ENCODE measurements at regions not wholly inside any gene's neighbourhood (a gene's known extent, or its start where the extent isn't known, plus 50 kb on each side); places are given as distances from the start of the nearest gene placed in this dataset.

GRCh38 chr14:97802430-97803373, 1005.5 kb downstream of the VRK1 start:
- no peaks in the 10 kb centered on the region for H3K9me3 ChIP-seq (replicated peaks; ENCODE audit: control insufficient read depth, insufficient read depth, low read length)
- TF ChIP-seq JUN (IDR thresholded peaks at IDR 0.05; ENCODE audit: borderline replicate concordance, insufficient read depth, insufficient read length, low read depth): peak; percentile 44
- TF ChIP-seq FOS (IDR thresholded peaks at IDR 0.05; ENCODE audit: borderline replicate concordance, insufficient read depth, low read length): peak; percentile 53
- peak; percentile 36 for TF ChIP-seq GATA2 (IDR thresholded peaks at IDR 0.05; ENCODE audit: insufficient read depth, insufficient read length, low read depth, low read length)
- no peak for TF ChIP-seq POLR2A (IDR thresholded peaks at IDR 0.05; ENCODE audit: low read depth, low read length)
- peak; percentile 71 for FAIRE-seq
- no peaks in the 10 kb centered on the region for H3K79me2 ChIP-seq (ENCODE audit: control insufficient read depth, insufficient read depth, low read length)
- H3K4me2 ChIP-seq (ENCODE audit: insufficient read depth, low read length): peak overlapping the region; percentile 67
- CTCF ChIA-PET: no interaction called here
- H4K20me1 ChIP-seq (replicated peaks; ENCODE audit: control insufficient read depth, extremely low read depth, insufficient read depth, low read length): no peaks in the 10 kb centered on the region
- intact Hi-C loops (cut with micrococcal nuclease) (no loop called here), dilution Hi-C loops (cut with MboI; ENCODE audit: extremely low pct_ligation_motif_present, low sequenced_read_pairs) (no loop called here)
- no peak overlapping the region for H3K4me3 ChIP-seq (replicated peaks in 1 of 3; ENCODE audit: insufficient read depth in 1 of 3, low read depth in 1 of 3, low read length in 3 of 3)
- no peak overlapping the region for H2AFZ ChIP-seq (ENCODE audit: low read depth, low read length)
- H3K27ac ChIP-seq (ENCODE audit: insufficient read depth, low read depth, low read length): peak overlapping the region; percentile 38
- BruUV-seq (replicated peaks): no TSS peak
- H3K9me1 ChIP-seq (replicated peaks; ENCODE audit: control insufficient read depth, extremely low read depth, insufficient read depth, low read length): no peaks in the 10 kb centered on the region
- peak; percentile 60 for DNase-seq (ENCODE audit: low read depth, low spot score)
- H3K27me3 ChIP-seq (ENCODE audit: control insufficient read depth in 2 of 2, insufficient read depth in 2 of 2, low read length in 2 of 2): no peaks in the 10 kb centered on the region
- POLR2A ChIA-PET: no interaction called here
- H3K36me3 ChIP-seq (ENCODE audit: control insufficient read depth in 2 of 2, extremely low read depth in 1 of 2, insufficient read depth in 2 of 2, low read length in 2 of 2): no peaks in the 10 kb centered on the region
- H3K4me1 ChIP-seq (ENCODE audit: control insufficient read depth, extremely low read depth, insufficient read depth, low read length): peaks cover 8% of the 10 kb centered on the region
- no peak overlapping the region for H3K9ac ChIP-seq (replicated peaks; ENCODE audit: extremely low read depth, insufficient read depth, low read length)

GRCh38 chr14:97804056-97804455, 1006.9 kb downstream of the VRK1 start:
- BruUV-seq (replicated peaks): no TSS peak
- no peak overlapping the region for H2AFZ ChIP-seq (ENCODE audit: low read depth, low read length)

More at GRCh38 chr14:97804056-97804455, 1006.9 kb downstream of the VRK1 start:
- Histone ChIP-seq H3K9ac (replicated peaks; ENCODE audit: extremely low read depth, insufficient read depth, low read length) (no peak overlapping the region), H3K4me1 (ENCODE audit: control insufficient read depth, extremely low read depth, insufficient read depth, low read length) (peaks cover 8% of the 10 kb centered on the region), H3K27me3 (ENCODE audit: control insufficient read depth in 2 of 2, insufficient read depth in 2 of 2, low read length in 2 of 2) (no peaks in the 10 kb centered on the region), H3K9me1 (replicated peaks; ENCODE audit: control insufficient read depth, extremely low read depth, insufficient read depth, low read length) (no peaks in the 10 kb centered on the region), H4K20me1 (replicated peaks; ENCODE audit: control insufficient read depth, extremely low read depth, insufficient read depth, low read length) (no peaks in the 10 kb centered on the region), H3K4me2 (ENCODE audit: insufficient read depth, low read length) (no peak overlapping the region), H3K4me3 (replicated peaks in 1 of 3; ENCODE audit: insufficient read depth in 1 of 3, low read depth in 1 of 3, low read length in 3 of 3) (no peak overlapping the region), H3K36me3 (ENCODE audit: control insufficient read depth in 2 of 2, extremely low read depth in 1 of 2, insufficient read depth in 2 of 2, low read length in 2 of 2) (no peaks in the 10 kb centered on the region), H3K9me3 (replicated peaks; ENCODE audit: control insufficient read depth, insufficient read depth, low read length) (no peaks in the 10 kb centered on the region), H3K79me2 (ENCODE audit: control insufficient read depth, insufficient read depth, low read length) (no peaks in the 10 kb centered on the region), H3K27ac (ENCODE audit: insufficient read depth, low read depth, low read length) (no peak overlapping the region)
- intact Hi-C loops (cut with micrococcal nuclease): no loop called here
- DNase-seq (ENCODE audit: low read depth, low spot score) (no peak), FAIRE-seq (no peak)
- TF ChIP-seq MAX (IDR thresholded peaks at IDR 0.05; ENCODE audit: insufficient read depth, insufficient read length) (no peak), POLR2AphosphoS5 (IDR thresholded peaks at IDR 0.05; ENCODE audit: insufficient read depth, low read depth, low read length) (no peak), GATA2 (IDR thresholded peaks at IDR 0.05; ENCODE audit: insufficient read depth, insufficient read length, low read depth, low read length) (no peak), POLR2A (IDR thresholded peaks at IDR 0.05; ENCODE audit: low read depth, low read length) (no peak), CTCF (IDR thresholded peaks at IDR 0.05; ENCODE audit: extremely low read depth in 1 of 2, insufficient read depth in 1 of 2, low read depth in 1 of 2, low read length in 2 of 2) (no peak), FOS (IDR thresholded peaks at IDR 0.05; ENCODE audit: borderline replicate concordance, insufficient read depth, low read length) (no peak), MYC (IDR thresholded peaks at IDR 0.05; ENCODE audit: low read depth, low read length) (no peak), JUN (IDR thresholded peaks at IDR 0.05; ENCODE audit: borderline replicate concordance, insufficient read depth, insufficient read length, low read depth) (no peak), EZH2 (IDR thresholded peaks at IDR 0.05; ENCODE audit: borderline replicate concordance, low read depth, low read length, severe bottlenecking) (no peak)
- CTCF ChIA-PET: no interaction called here
- dilution Hi-C loops (cut with MboI; ENCODE audit: extremely low pct_ligation_motif_present, low sequenced_read_pairs): no loop called here
- POLR2A ChIA-PET: no interaction called here
